SK-N-SH treated with all-trans-retinoic acid at 6 μM for 48 hours (cell line): ENCODE measurements at regions not wholly inside any gene's neighbourhood (a gene's known extent, or its start where the extent isn't known, plus 50 kb on each side); places are given as distances from the start of the nearest gene placed in this dataset.

ENCODE experiments used
- ATAC-seq: fragments of 200-7000 bp; cut with Tn5 transposase; 3 replicates; pipeline ENCODE4 v1.9.1; 2020; ENCODE audit warnings: mild to moderate bottlenecking, moderate library complexity
- ARNTL ChIP-seq: fragments of 450-650 bp; formaldehyde crosslinking; IDR thresholded peaks from 2 replicates; pipeline ENCODE4 v1.5.0; 2020; ENCODE audit warnings: low read depth, mild to moderate bottlenecking, moderate library complexity, borderline replicate concordance
- ESRRG ChIP-seq: fragments of 250-450 bp; sonication (Bioruptor Pico); IDR thresholded peaks from 2 replicates; pipeline ENCODE4 v1.6.1; 2021; ENCODE audit warnings: mild to moderate bottlenecking
- ISL1 ChIP-seq: fragments of 250-450 bp; sonication (Bioruptor Pico); IDR thresholded peaks from 2 replicates; pipeline ENCODE4 v2.1.2; 2022; ENCODE audit warnings: mild to moderate bottlenecking, moderate library complexity
- PPARA ChIP-seq: fragments of 250-450 bp; sonication (Bioruptor Pico); IDR thresholded peaks from 2 replicates; pipeline ENCODE4 v1.5.0; 2020; ENCODE audit warnings: mild to moderate bottlenecking, borderline replicate concordance
- RARB ChIP-seq: fragments of 250-450 bp; sonication (Bioruptor Pico); IDR thresholded peaks from 2 replicates; pipeline ENCODE4 v1.8.0; 2021; ENCODE audit warnings: mild to moderate bottlenecking, moderate library complexity
- SNAI2 ChIP-seq: fragments of 250-450 bp; sonication (Bioruptor Pico); IDR thresholded peaks from 2 replicates; pipeline ENCODE4 v1.5.0; 2020; ENCODE audit warnings: mild to moderate bottlenecking, moderate library complexity
- TCF4 ChIP-seq: fragments of 250-450 bp; sonication (Bioruptor Pico); IDR thresholded peaks from 2 replicates; pipeline ENCODE4 v1.8.0; 2021; ENCODE audit warnings: mild to moderate bottlenecking, moderate library complexity, borderline replicate concordance
- TOX ChIP-seq: fragments of 250-450 bp; sonication (Bioruptor Pico); IDR thresholded peaks from 2 replicates; pipeline ENCODE4 v1.8.0; 2021; ENCODE audit warnings: mild to moderate bottlenecking, moderate library complexity, borderline replicate concordance
- ZC3H10 ChIP-seq: fragments of 250-450 bp; sonication (Bioruptor Pico); IDR thresholded peaks from 2 replicates; pipeline ENCODE4 v1.5.1; 2021; ENCODE audit warnings: mild to moderate bottlenecking, moderate library complexity
- ZFP3 ChIP-seq: fragments of 250-450 bp; sonication (Bioruptor Pico); IDR thresholded peaks from 2 replicates; pipeline ENCODE4 v1.5.0; 2020; ENCODE audit warnings: mild to moderate bottlenecking, moderate library complexity
- ZFP30 ChIP-seq: fragments of 450-650 bp; formaldehyde crosslinking; IDR thresholded peaks from 2 replicates; pipeline ENCODE4 v1.5.0; 2022; ENCODE audit warnings: mild to moderate bottlenecking, moderate library complexity
- ZNF565 ChIP-seq: fragments of 450-650 bp; formaldehyde crosslinking; conservative IDR thresholded peaks from 2 replicates; pipeline ENCODE4 v1.5.0; 2020; ENCODE audit warnings: low read depth, mild to moderate bottlenecking, moderate library complexity
- ZNF70 ChIP-seq: fragments of 450-650 bp; formaldehyde crosslinking; IDR thresholded peaks from 2 replicates; pipeline ENCODE4 v1.5.0; 2020; ENCODE audit warnings: mild to moderate bottlenecking, moderate library complexity
- TF ChIP-seq, protein P1 (sequence below): fragments of 250-450 bp; sonication (Bioruptor Pico); IDR thresholded peaks from 2 replicates; pipeline ENCODE4 v1.8.0; 2020; ENCODE audit warnings: mild to moderate bottlenecking, moderate library complexity, borderline replicate concordance
- TF ChIP-seq, protein P2 (sequence below): fragments of 250-450 bp; sonication (Bioruptor Pico); IDR thresholded peaks from 2 replicates; pipeline ENCODE4 v1.5.0; 2020; ENCODE audit warnings: mild to moderate bottlenecking, moderate library complexity
- TF ChIP-seq, protein P3 (sequence below): fragments of 250-450 bp; sonication (Bioruptor Pico); IDR thresholded peaks from 2 replicates; pipeline ENCODE4 v1.5.1; 2021; ENCODE audit warnings: mild to moderate bottlenecking, moderate library complexity
- TF ChIP-seq, protein P4 (sequence below): fragments of 250-450 bp; sonication (Bioruptor Pico); IDR thresholded peaks from 2 replicates; pipeline ENCODE4 v1.5.1; 2020; ENCODE audit warnings: low read depth, mild to moderate bottlenecking, moderate library complexity

DNA sequence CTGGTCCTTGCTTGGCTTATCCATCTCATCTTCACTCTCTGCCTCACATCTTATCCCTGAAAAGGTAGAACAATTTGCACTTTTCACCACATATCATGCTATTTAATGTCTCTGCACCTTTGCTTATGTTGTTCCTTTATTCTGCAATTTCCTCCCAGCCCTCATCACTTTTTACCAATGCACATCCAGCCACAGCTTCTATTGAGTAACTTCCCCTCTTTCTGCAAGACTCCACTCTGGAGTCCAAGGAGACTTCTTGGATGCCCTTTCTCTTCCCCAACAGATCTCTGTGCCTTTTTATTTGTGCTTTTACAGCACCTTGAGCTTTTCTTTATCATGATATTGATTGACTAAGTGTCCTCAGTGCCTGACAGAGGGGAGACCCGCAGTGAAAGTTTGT is 797.1 kb downstream of the VRK1 start (continued):
- TF ChIP-seq, protein P1, sequence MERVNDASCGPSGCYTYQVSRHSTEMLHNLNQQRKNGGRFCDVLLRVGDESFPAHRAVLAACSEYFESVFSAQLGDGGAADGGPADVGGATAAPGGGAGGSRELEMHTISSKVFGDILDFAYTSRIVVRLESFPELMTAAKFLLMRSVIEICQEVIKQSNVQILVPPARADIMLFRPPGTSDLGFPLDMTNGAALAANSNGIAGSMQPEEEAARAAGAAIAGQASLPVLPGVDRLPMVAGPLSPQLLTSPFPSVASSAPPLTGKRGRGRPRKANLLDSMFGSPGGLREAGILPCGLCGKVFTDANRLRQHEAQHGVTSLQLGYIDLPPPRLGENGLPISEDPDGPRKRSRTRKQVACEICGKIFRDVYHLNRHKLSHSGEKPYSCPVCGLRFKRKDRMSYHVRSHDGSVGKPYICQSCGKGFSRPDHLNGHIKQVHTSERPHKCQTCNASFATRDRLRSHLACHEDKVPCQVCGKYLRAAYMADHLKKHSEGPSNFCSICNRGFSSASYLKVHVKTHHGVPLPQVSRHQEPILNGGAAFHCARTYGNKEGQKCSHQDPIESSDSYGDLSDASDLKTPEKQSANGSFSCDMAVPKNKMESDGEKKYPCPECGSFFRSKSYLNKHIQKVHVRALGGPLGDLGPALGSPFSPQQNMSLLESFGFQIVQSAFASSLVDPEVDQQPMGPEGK (CRISPR knock-in tag) = no peak
- TF ChIP-seq TOX (CRISPR knock-in tag) (no peak), ZNF70 (CRISPR knock-in tag) (no peak), PPARA (CRISPR knock-in tag) (no peak), ARNTL (no peak), ZFP30 (CRISPR knock-in tag) (no peak), SNAI2 (no peak), ISL1 (CRISPR knock-in tag) (no peak), RARB (no peak), ZNF565 (no peak)
- TF ChIP-seq, protein P2, sequence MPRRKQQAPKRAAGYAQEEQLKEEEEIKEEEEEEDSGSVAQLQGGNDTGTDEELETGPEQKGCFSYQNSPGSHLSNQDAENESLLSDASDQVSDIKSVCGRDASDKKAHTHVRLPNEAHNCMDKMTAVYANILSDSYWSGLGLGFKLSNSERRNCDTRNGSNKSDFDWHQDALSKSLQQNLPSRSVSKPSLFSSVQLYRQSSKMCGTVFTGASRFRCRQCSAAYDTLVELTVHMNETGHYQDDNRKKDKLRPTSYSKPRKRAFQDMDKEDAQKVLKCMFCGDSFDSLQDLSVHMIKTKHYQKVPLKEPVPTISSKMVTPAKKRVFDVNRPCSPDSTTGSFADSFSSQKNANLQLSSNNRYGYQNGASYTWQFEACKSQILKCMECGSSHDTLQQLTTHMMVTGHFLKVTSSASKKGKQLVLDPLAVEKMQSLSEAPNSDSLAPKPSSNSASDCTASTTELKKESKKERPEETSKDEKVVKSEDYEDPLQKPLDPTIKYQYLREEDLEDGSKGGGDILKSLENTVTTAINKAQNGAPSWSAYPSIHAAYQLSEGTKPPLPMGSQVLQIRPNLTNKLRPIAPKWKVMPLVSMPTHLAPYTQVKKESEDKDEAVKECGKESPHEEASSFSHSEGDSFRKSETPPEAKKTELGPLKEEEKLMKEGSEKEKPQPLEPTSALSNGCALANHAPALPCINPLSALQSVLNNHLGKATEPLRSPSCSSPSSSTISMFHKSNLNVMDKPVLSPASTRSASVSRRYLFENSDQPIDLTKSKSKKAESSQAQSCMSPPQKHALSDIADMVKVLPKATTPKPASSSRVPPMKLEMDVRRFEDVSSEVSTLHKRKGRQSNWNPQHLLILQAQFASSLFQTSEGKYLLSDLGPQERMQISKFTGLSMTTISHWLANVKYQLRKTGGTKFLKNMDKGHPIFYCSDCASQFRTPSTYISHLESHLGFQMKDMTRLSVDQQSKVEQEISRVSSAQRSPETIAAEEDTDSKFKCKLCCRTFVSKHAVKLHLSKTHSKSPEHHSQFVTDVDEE (CRISPR knock-in tag) = no peak

DNA sequence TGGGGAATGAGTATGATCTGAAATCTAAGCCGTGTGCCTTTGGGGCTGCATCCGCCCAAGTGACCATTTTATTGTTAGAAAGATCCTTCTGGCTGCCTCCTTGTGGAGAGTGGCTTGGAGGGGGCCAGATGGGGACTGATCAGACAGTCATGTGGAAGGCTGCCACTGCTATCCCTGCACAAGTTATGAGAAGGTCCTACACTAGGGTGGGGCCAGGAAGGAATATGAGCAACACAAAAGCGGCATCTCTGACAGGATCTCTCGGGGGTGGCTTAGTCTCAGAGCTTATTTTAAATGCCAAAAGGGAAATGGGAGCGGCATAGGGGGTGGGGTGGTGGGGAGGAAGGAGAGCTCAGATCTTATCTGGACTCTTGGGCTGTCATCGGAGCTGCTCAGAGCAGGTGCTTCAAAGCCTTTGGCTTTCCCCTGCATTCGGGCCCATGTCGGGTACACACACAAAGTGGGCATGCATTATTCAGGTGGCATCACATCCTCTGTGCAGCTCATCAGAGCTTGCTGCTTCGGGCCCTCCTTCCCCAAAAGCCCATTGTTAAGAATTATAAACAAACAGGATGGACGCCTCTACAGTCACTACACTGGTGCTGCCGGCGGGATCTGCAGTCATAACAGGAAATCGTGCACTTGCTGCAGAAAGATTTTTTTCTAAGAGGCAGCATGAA is 805.4 kb downstream of the VRK1 start:
- no peak for TF ChIP-seq RARB
- no peak for TF ChIP-seq ZFP3
- TF ChIP-seq SNAI2 = no peak
- TF ChIP-seq ISL1 (CRISPR knock-in tag) = no peak
- TF ChIP-seq PPARA (CRISPR knock-in tag) = no peak
- TF ChIP-seq ESRRG (CRISPR knock-in tag) = no peak
- no peak for TF ChIP-seq TOX (CRISPR knock-in tag)
- TF ChIP-seq ZNF565 = no peak
- no peak for TF ChIP-seq TCF4 (CRISPR knock-in tag)
- TF ChIP-seq, protein P3, sequence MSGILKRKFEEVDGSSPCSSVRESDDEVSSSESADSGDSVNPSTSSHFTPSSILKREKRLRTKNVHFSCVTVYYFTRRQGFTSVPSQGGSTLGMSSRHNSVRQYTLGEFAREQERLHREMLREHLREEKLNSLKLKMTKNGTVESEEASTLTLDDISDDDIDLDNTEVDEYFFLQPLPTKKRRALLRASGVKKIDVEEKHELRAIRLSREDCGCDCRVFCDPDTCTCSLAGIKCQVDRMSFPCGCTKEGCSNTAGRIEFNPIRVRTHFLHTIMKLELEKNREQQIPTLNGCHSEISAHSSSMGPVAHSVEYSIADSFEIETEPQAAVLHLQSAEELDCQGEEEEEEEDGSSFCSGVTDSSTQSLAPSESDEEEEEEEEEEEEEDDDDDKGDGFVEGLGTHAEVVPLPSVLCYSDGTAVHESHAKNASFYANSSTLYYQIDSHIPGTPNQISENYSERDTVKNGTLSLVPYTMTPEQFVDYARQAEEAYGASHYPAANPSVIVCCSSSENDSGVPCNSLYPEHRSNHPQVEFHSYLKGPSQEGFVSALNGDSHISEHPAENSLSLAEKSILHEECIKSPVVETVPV = no peak
- no peak for TF ChIP-seq ARNTL
- TF ChIP-seq ZNF70 (CRISPR knock-in tag) = no peak
- no peak for ATAC-seq

DNA sequence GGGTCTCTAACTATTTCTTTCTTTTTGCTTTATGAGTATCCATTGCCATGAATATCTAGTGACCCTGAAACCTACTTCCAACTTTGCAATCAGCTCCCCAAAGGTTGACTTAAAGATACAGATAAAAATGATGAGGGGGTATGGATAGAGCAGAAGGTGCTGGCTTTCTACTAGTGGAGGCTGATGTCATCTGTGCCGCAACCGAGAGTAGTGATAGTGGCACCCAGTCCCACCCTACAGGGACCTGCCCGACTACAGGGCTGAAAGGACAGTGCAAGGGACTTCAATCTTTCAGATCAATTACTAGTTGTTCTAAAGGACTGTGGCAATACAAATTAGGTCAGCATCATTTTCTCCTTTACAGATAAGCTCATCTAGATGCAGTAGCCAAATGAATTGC is 806.0 kb downstream of the VRK1 start:
- TF ChIP-seq SNAI2 (no peak), ZC3H10 (no peak), TOX (CRISPR knock-in tag) (no peak)
- TF ChIP-seq, protein P3 = no peak
- TF ChIP-seq, protein P4, sequence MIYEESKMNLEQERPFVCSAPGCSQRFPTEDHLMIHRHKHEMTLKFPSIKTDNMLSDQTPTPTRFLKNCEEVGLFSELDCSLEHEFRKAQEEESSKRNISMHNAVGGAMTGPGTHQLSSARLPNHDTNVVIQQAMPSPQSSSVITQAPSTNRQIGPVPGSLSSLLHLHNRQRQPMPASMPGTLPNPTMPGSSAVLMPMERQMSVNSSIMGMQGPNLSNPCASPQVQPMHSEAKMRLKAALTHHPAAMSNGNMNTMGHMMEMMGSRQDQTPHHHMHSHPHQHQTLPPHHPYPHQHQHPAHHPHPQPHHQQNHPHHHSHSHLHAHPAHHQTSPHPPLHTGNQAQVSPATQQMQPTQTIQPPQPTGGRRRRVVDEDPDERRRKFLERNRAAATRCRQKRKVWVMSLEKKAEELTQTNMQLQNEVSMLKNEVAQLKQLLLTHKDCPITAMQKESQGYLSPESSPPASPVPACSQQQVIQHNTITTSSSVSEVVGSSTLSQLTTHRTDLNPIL (CRISPR knock-in tag) = no peak
- TF ChIP-seq, protein P2 (CRISPR knock-in tag) = no peak
- ATAC-seq = no peak
